CD4-positive, alpha-beta T cell treated with Interleukin-6 at 100 ng/mL for 8 hours (primary cell): ENCODE measurements at regions not wholly inside any gene's neighbourhood (a gene's known extent, or its start where the extent isn't known, plus 50 kb on each side); places are given as distances from the start of the nearest gene placed in this dataset.

ENCODE experiments used
- DNase-seq: peaks from one replicate; pipeline ENCODE4 v3.0.0-alpha.2; 2020; ENCODE audit warnings: mixed read lengths, low spot score

- no peak for DNase-seq
Measured at GRCh38 chr10:21203473-21204107, 306.5 kb upstream of the NEBL start.

GRCh38 chr10:21202776-21203462, 305.8 kb upstream of the NEBL start:
- DNase-seq = no peak

GRCh38 chr10:21199501-21199900, 302.4 kb upstream of the NEBL start:
- DNase-seq = no peak

GRCh38 chr10:21197838-21198237, 300.7 kb upstream of the NEBL start:
- DNase-seq = no peak

- DNase-seq = no peak
Measured at GRCh38 chr10:21196822-21197395, 299.8 kb upstream of the NEBL start.

- no peak for DNase-seq
Measured at GRCh38 chr10:21195252-21195651, 298.1 kb upstream of the NEBL start.

- DNase-seq = no peak
Measured at GRCh38 chr10:21194510-21194993, 297.4 kb upstream of the NEBL start.

GRCh38 chr10:21193196-21193595, 296.1 kb upstream of the NEBL start:
- no peak for DNase-seq

GRCh38 chr10:21191512-21191911, 294.4 kb upstream of the NEBL start:
- DNase-seq = no peak

GRCh38 chr10:21184984-21185383, 287.9 kb upstream of the NEBL start:
- no peak for DNase-seq

GRCh38 chr10:21184216-21184615, 287.1 kb upstream of the NEBL start:
- no peak for DNase-seq

- DNase-seq = no peak
Measured at GRCh38 chr10:21183025-21183424, 285.9 kb upstream of the NEBL start.

- DNase-seq = no peak
Measured at GRCh38 chr10:21181451-21181850, 284.3 kb upstream of the NEBL start.

GRCh38 chr10:21180604-21181003, 283.5 kb upstream of the NEBL start:
- DNase-seq = no peak

GRCh38 chr10:21176934-21177480, 279.9 kb upstream of the NEBL start:
- no peak for DNase-seq

GRCh38 chr10:21175797-21176196, 278.7 kb upstream of the NEBL start:
- DNase-seq = no peak

- DNase-seq = no peak
Measured at GRCh38 chr10:21174715-21175495, 277.8 kb upstream of the NEBL start.

GRCh38 chr10:21173802-21174714, 276.9 kb upstream of the NEBL start:
- no peak for DNase-seq

- DNase-seq = no peak
Measured at GRCh38 chr10:21172930-21173801, 276.1 kb upstream of the NEBL start.

GRCh38 chr10:21172542-21172929, 275.4 kb upstream of the NEBL start:
- no peak for DNase-seq
